Glutamatergic neuron (in vitro differentiated cells): ENCODE measurements at regions not wholly inside any gene's neighbourhood (a gene's known extent, or its start where the extent isn't known, plus 50 kb on each side); places are given as distances from the start of the nearest gene placed in this dataset.

Source experiments
- DNase-seq: peaks from one replicate; pipeline ENCODE4 v3.0.0; 2022
- H3K27ac Mint-ChIP-seq: one replicate; pipeline ENCODE4 v1.8.0; 2020; ENCODE audit warnings: mild to moderate bottlenecking, mixed read lengths, inconsistent platforms; ENCODE audit not compliant: unreplicated experiment
- H3K27me3 Mint-ChIP-seq: one replicate; pipeline ENCODE4 v1.8.0; 2020; ENCODE audit warnings: mild to moderate bottlenecking, moderate library complexity, mixed read lengths, inconsistent platforms; ENCODE audit not compliant: unreplicated experiment
- H3K36me3 Mint-ChIP-seq: one replicate; pipeline ENCODE4 v1.8.0; 2020; ENCODE audit warnings: mild to moderate bottlenecking, mixed read lengths, inconsistent platforms; ENCODE audit not compliant: unreplicated experiment
- H3K4me1 Mint-ChIP-seq: one replicate; pipeline ENCODE4 v1.8.0; 2020; ENCODE audit warnings: mild to moderate bottlenecking, low read depth, mixed read lengths, inconsistent platforms; ENCODE audit not compliant: unreplicated experiment
- H3K4me3 Mint-ChIP-seq: one replicate; pipeline ENCODE4 v1.8.0; 2020; ENCODE audit warnings: mild to moderate bottlenecking, mixed read lengths, inconsistent platforms; ENCODE audit not compliant: unreplicated experiment
- H3K9me3 Mint-ChIP-seq: one replicate; pipeline ENCODE4 v1.8.0; 2020; ENCODE audit warnings: mild to moderate bottlenecking, moderate library complexity, mixed read lengths, inconsistent platforms; ENCODE audit not compliant: unreplicated experiment
- CTCF ChIP-seq: fragments of 200-600 bp; sonication (generic); IDR thresholded peaks from one replicate; pipeline ENCODE4 v1.5.0; 2021; ENCODE audit not compliant: partially characterized antibody, unreplicated experiment

DNA sequence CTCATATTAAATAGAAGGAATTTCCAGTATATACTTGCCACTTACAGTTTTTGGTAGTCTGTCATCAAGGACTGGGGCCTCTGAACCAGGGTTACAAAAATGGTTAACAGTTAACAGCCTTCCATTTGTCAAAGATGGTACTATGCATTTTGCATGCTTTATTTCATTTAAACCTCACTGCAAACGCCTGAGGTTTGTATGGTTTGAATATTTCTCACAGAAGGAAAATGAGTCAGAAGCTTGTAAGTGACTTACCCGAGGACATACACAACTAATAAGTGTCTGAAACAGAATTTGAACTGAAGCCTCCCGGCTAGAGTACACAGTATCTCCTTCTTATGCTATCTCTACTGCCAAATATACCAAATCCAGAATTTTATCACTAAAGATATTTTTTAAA is 1593.5 kb upstream of the ACVR2A start:
- TF ChIP-seq CTCF = no peak
- no peaks in the 10 kb centered on the region for H3K9me3 Mint-ChIP-seq
- H3K4me3 Mint-ChIP-seq = no peak overlapping the region
- DNase-seq = no peak
- H3K27me3 Mint-ChIP-seq = no peaks in the 10 kb centered on the region
- H3K27ac Mint-ChIP-seq = no peak overlapping the region
- H3K4me1 Mint-ChIP-seq = peaks cover 2% of the 10 kb centered on the region
- H3K36me3 Mint-ChIP-seq = no peaks in the 10 kb centered on the region

GRCh38 chr2:146246736-146247523 is 1597.9 kb upstream of the ACVR2A start:
- no peak overlapping the region for H3K4me3 Mint-ChIP-seq
- H3K27ac Mint-ChIP-seq = no peak overlapping the region
- no peaks in the 10 kb centered on the region for H3K9me3 Mint-ChIP-seq
- no peaks in the 10 kb centered on the region for H3K36me3 Mint-ChIP-seq
- peaks cover under 1% of the 10 kb centered on the region for H3K27me3 Mint-ChIP-seq
- peaks cover 8% of the 10 kb centered on the region for H3K4me1 Mint-ChIP-seq
- DNase-seq = no peak
- TF ChIP-seq CTCF = no peak

DNA sequence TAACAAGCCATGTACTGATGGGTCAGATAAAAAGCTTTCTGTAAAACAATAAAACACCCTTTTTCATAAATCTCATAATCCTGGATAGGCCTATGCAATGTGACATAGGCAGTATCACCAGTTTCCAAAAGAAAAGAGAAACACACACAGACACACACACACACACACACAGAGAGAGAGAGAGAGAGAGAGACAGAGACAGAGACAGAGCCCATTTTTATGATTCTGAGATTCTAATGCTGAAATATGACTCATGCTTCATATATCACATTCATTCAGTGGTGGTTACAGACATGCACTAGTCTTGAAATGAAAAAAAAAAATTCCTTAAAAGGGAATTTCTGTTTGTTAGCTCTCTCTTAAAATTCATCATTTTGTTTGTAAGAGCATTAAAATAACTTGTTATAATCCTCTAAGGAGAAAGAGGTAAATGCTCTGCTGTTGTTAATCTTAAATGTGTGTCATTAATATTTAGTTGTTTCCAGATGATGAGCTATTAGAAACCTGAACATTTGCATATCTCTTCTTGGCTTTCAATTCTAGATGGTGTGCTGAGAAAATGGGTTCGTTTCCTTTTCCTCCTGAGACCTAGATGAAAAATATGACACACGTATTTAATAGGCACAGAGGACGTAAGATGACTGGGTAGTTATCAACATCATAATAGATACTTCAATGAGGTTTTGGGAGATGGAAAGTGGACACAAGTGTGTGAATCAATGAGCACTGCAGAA is 1598.7 kb upstream of the ACVR2A start:
- H3K36me3 Mint-ChIP-seq = no peaks in the 10 kb centered on the region
- no peaks in the 10 kb centered on the region for H3K9me3 Mint-ChIP-seq
- peaks cover 8% of the 10 kb centered on the region for H3K4me1 Mint-ChIP-seq
- no peak for DNase-seq
- no peak overlapping the region for H3K4me3 Mint-ChIP-seq
- no peak overlapping the region for H3K27ac Mint-ChIP-seq
- no peak for TF ChIP-seq CTCF
- peaks cover 2% of the 10 kb centered on the region for H3K27me3 Mint-ChIP-seq

GRCh38 chr2:146244830-146245229 is 1600.0 kb upstream of the ACVR2A start:
- no peak overlapping the region for H3K4me3 Mint-ChIP-seq

More at GRCh38 chr2:146244830-146245229, 1600.0 kb upstream of the ACVR2A start:
- Mint-ChIP-seq H3K36me3 (no peaks in the 10 kb centered on the region), H3K27ac (no peak overlapping the region), H3K4me1 (peaks cover 8% of the 10 kb centered on the region), H3K27me3 (peaks cover 2% of the 10 kb centered on the region), H3K9me3 (no peaks in the 10 kb centered on the region)
- DNase-seq = no peak
- TF ChIP-seq CTCF = no peak
